Chondrocyte (in vitro differentiated cells): ENCODE measurements at regions not wholly inside any gene's neighbourhood (a gene's known extent, or its start where the extent isn't known, plus 50 kb on each side); places are given as distances from the start of the nearest gene placed in this dataset.
A peak's percentile ranks its signal among the peaks of the same experiment; 100 is the strongest.
"Not testable (repeated sequence)": the region's sequence is repeated elsewhere in the genome, so short reads cannot be mapped to it uniquely, and the experiment has no call there.

Experiments
- DNase-seq: peaks from one replicate; pipeline ENCODE4 v3.0.0; 2021; ENCODE audit warnings: mixed read lengths, low spot score
- H3K27ac Mint-ChIP-seq: one replicate; pipeline ENCODE4 v1.8.0; 2021; ENCODE audit warnings: mild to moderate bottlenecking, moderate library complexity, mixed read lengths; ENCODE audit not compliant: unreplicated experiment
- H3K27me3 Mint-ChIP-seq: 2 replicates; pipeline ENCODE4 v1.8.0; 2021; ENCODE audit warnings: low read depth, mixed read lengths
- H3K36me3 Mint-ChIP-seq: 2 replicates; pipeline ENCODE4 v1.8.0; 2021; ENCODE audit warnings: low read depth, mixed read lengths
- H3K4me1 Mint-ChIP-seq: 2 replicates; pipeline ENCODE4 v1.8.0; 2021; ENCODE audit warnings: low read depth, mild to moderate bottlenecking, mixed read lengths
- H3K4me3 Mint-ChIP-seq: one replicate; pipeline ENCODE4 v1.8.0; 2021; ENCODE audit warnings: mild to moderate bottlenecking, moderate library complexity, mixed read lengths; ENCODE audit not compliant: unreplicated experiment
- H3K9me3 Mint-ChIP-seq: 2 replicates; pipeline ENCODE4 v1.8.0; 2021; ENCODE audit warnings: low read depth, mixed read lengths
- TF ChIP-seq, protein P1 (sequence below): fragments of 200-600 bp; sonication (generic); IDR thresholded peaks from 2 replicates; pipeline ENCODE4 v1.5.0; 2021; ENCODE audit warnings: antibody characterized with exemption, mild to moderate bottlenecking, moderate library complexity

DNA sequence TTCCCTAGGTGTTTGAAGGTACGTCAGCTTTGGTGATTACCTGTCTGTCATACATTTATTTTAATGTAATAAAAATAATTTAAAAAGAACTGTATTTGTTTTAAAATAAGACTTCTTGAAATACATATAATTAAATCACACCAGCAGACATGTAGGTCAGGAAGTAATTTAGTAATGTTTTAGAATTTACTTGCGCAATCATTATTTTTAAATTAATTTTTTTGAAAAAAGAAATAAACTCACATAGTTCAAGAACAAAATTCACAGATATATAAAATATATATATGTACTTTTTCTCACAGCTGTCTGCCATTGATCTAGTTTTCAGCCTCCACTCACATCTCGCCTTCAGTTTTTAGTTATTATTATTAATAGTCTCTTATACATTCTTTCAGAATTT, 875.9 kb downstream of the TTLL7 start:
- Mint-ChIP-seq H3K9me3 (no peaks in the 10 kb centered on the region), H3K36me3 (no peaks in the 10 kb centered on the region), H3K27me3 (no peaks in the 10 kb centered on the region), H3K4me3 (no peak overlapping the region), H3K4me1 (peaks cover 10% of the 10 kb centered on the region), H3K27ac (no peak overlapping the region)
- TF ChIP-seq, protein P1, sequence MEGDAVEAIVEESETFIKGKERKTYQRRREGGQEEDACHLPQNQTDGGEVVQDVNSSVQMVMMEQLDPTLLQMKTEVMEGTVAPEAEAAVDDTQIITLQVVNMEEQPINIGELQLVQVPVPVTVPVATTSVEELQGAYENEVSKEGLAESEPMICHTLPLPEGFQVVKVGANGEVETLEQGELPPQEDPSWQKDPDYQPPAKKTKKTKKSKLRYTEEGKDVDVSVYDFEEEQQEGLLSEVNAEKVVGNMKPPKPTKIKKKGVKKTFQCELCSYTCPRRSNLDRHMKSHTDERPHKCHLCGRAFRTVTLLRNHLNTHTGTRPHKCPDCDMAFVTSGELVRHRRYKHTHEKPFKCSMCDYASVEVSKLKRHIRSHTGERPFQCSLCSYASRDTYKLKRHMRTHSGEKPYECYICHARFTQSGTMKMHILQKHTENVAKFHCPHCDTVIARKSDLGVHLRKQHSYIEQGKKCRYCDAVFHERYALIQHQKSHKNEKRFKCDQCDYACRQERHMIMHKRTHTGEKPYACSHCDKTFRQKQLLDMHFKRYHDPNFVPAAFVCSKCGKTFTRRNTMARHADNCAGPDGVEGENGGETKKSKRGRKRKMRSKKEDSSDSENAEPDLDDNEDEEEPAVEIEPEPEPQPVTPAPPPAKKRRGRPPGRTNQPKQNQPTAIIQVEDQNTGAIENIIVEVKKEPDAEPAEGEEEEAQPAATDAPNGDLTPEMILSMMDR: no peak
- DNase-seq: no peak

DNA sequence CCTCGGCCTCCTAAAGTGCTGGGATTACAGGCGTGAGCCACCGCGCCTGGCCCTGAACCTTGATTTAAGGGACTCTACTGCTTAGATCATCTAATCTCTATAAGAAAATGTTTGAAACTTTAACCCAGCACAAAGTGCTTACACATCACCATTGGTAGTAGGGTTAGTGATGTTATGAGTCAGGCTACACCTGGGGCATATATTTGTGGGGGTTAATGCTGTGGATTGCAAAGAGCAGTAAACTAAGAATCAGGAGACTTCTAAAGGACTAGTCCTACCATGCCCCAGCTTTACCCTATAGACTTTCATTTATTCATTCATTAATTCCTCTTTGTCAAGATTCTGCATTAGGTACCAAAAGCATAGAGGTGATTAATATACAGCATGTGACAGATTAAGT, 880.5 kb downstream of the TTLL7 start:
- no peak for DNase-seq
- no peak overlapping the region for H3K27ac Mint-ChIP-seq
- TF ChIP-seq, protein P1: no peak
- H3K4me1 Mint-ChIP-seq: peaks cover 10% of the 10 kb centered on the region
- no peak overlapping the region for H3K4me3 Mint-ChIP-seq
- H3K36me3 Mint-ChIP-seq: no peaks in the 10 kb centered on the region
- no peaks in the 10 kb centered on the region for H3K27me3 Mint-ChIP-seq
- H3K9me3 Mint-ChIP-seq: peaks cover 3% of the 10 kb centered on the region

DNA sequence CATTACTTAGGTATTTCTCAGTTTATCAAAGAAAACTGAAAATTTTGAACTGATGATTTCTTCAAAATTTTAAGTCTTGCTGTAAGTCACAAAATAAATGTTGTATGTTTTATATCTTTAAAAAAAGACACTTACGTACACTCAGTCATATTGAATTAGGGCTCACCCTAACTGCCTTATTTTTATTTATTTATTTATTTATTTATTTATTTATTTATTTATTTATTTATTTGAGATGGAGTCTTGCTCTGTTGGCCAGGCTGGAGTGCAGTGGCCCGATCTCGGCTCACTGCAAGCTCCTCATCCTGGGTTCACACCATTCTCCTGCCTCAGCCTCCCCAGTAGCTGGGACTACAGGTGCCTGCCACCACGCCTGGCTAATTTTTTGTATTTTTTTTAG, 881.9 kb downstream of the TTLL7 start:
- DNase-seq, H3K9me3 Mint-ChIP-seq, H3K4me3 Mint-ChIP-seq, H3K27ac Mint-ChIP-seq, H3K4me1 Mint-ChIP-seq, H3K27me3 Mint-ChIP-seq, H3K36me3 Mint-ChIP-seq: not testable (repeated sequence)

DNA sequence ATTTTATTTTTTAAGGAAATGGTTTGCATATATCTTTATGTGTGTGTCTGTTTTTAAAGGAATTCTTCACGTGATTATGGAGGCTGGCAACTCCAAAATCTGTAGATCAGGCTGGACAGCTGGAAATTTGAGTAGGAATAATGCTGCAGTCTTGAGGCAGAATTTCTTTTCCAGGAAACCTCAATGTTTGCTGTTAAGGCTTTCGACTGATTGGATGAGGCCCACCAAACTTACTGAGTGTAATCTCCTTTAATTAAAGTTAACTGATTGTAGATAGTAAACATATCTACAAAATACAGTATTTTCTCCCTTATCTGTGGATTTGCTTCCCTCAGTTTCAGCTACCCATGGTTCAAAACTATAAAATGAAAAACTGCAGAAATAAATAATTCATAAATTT, 883.1 kb downstream of the TTLL7 start:
- DNase-seq: no peak
- H3K9me3 Mint-ChIP-seq: peaks cover 3% of the 10 kb centered on the region
- TF ChIP-seq, protein P1: no peak
- no peak overlapping the region for H3K27ac Mint-ChIP-seq
- no peak overlapping the region for H3K4me3 Mint-ChIP-seq
- H3K27me3 Mint-ChIP-seq: no peaks in the 10 kb centered on the region
- H3K36me3 Mint-ChIP-seq: no peaks in the 10 kb centered on the region
- no peaks in the 10 kb centered on the region for H3K4me1 Mint-ChIP-seq

DNA sequence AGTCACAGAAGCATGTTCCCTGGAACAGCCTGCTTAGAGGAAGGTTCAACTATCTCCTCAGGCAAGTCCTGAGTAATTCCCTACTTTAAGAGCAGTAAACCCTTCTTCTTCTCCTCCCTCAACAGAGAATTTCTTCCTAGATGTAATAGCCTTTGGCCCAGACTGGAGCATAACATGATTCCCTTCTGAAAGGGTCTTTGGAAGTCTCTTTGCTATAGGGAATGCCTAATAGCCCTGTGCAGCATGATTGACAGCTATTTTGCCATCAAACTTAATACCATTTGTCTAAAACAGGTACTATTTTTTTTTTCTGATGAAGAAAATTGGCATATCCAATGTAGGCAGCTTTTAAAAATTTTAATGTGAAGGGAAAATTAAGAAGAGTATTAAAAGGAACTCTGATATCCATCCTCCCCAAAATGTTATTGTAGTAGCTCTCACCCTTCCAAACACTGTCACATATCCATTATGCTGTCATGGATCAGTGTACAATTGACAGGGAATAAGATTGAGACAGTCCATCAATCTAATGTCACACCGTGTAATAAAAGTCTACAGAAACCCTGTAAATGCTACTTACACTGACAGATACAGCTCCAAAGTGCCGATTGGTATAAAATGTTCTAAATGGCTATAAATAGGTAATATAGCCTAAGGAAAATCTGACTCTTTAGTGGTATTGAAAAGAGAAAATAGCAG, 884.6 kb downstream of the TTLL7 start:
- TF ChIP-seq, protein P1: no peak
- H3K27me3 Mint-ChIP-seq: no peaks in the 10 kb centered on the region
- H3K27ac Mint-ChIP-seq: no peak overlapping the region
- H3K4me3 Mint-ChIP-seq: no peak overlapping the region
- H3K36me3 Mint-ChIP-seq: no peaks in the 10 kb centered on the region
- no peak for DNase-seq
- H3K9me3 Mint-ChIP-seq: peaks cover 3% of the 10 kb centered on the region
- H3K4me1 Mint-ChIP-seq: no peaks in the 10 kb centered on the region

DNA sequence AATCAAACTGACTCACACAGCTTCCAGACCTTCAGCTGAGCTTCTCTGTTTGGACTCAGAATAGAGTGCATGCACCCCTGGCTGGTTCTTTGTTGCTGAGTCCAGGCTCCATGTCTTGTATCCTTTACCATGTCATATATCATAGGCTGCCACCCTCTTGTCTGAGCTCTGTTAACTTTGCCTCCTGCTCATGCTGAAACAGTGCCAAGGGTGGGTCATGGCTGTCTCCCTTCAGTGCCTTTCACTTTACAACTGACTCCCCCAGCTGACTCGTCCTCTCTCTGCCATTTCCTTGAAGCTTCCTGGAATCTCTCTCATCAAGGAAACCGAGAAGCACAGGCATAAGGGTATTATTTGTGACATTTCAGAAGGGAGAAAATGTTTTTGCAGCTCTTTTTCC, 885.3 kb downstream of the TTLL7 start:
- Mint-ChIP-seq H3K27ac (peak overlapping the region; percentile 28), H3K9me3 (peaks cover 3% of the 10 kb centered on the region), H3K27me3 (no peaks in the 10 kb centered on the region), H3K4me1 (no peaks in the 10 kb centered on the region), H3K4me3 (no peak overlapping the region), H3K36me3 (no peaks in the 10 kb centered on the region)
- no peak for DNase-seq
- TF ChIP-seq, protein P1: no peak
